GM12878 (cell line): ENCODE measurements at regions not wholly inside any gene's neighbourhood (a gene's known extent, or its start where the extent isn't known, plus 50 kb on each side); places are given as distances from the start of the nearest gene placed in this dataset.

Experiments
- ATAC-seq: fragments of 200-7000 bp; cut with Tn5 transposase; 3 replicates; pipeline ENCODE4 v1.9.1; 2020; ENCODE audit warnings: mild to moderate bottlenecking, moderate library complexity
- BruUV-seq: library from RNA; stranded (reverse); fragments of 400-500 nt; replicated peaks from 2 replicates; lab custom pipeline; 2021; lab: Mats Ljungman, UMichigan
- CTCF ChIA-PET: fragments of 300-600 bp; sonication (Branson Sonifier 250); formaldehyde crosslinking; extraction: SDS; loops from one replicate; lab custom pipeline; 2021; ENCODE audit warnings: inconsistent platforms; lab: Yijun Ruan, JAX
- POLR2A ChIA-PET: fragments of 350-600 bp; formaldehyde crosslinking; extraction: SDS; loops from one replicate; lab custom pipeline; 2021; ENCODE audit warnings: inconsistent platforms; lab: Charles Lee
- RAD21 ChIA-PET: fragments of 300-600 bp; sonication (Branson Sonifier 250); formaldehyde crosslinking; loops from one replicate; lab custom pipeline; 2023; ENCODE audit warnings: antibody characterized with exemption; ENCODE audit not compliant: unreplicated experiment; lab: Charles Lee
- SMC1A ChIA-PET: fragments of 300-600 bp; sonication (Branson Sonifier 250); formaldehyde crosslinking; loops from one replicate; lab custom pipeline; 2023; ENCODE audit not compliant: unreplicated experiment, uncharacterized antibody; lab: Charles Lee
- DNase-seq: peaks from one replicate; pipeline ENCODE4 v3.0.0-alpha.2; 2011; ENCODE audit warnings: low read depth, low spot score
- FAIRE-seq: peaks from 3 replicates; lab custom pipeline; 2011; peaks lifted over from hg19 to GRCh38; lab: Jason Lieb, UNC
- H2AFZ ChIP-seq: 2 replicates; pipeline ENCODE4 v1.6.0; 2011; ENCODE audit warnings: low read depth, low read length, control low read depth; ENCODE audit not compliant: control insufficient read depth
- H3K27ac ChIP-seq: 2 replicates; pipeline ENCODE4 v1.5.1; 2011; ENCODE audit warnings: control low read depth; ENCODE audit not compliant: control insufficient read depth, insufficient read depth
- H3K27me3 ChIP-seq, 2 experiments: replicated peaks in 1 of 2; 2 replicates each; pipeline versions ENCODE4 v1.6.0 to v1.6.1; 2011; ENCODE audit warnings: low read length in 1 of 2; ENCODE audit not compliant: control insufficient read depth in 2 of 2, insufficient read depth in 2 of 2
- H3K36me3 ChIP-seq, 2 experiments: 2 replicates each; pipeline ENCODE4 v1.5.1; 2011; ENCODE audit warnings: low read length in 1 of 2; ENCODE audit not compliant: control insufficient read depth in 2 of 2, insufficient read depth in 2 of 2
- H3K4me1 ChIP-seq: 2 replicates; pipeline ENCODE4 v1.6.1; 2011; ENCODE audit warnings: mild to moderate bottlenecking, low read length, moderate library complexity, mixed read lengths; ENCODE audit not compliant: control insufficient read depth, insufficient read depth
- H3K4me2 ChIP-seq: 2 replicates; pipeline ENCODE4 v1.6.0; 2011; ENCODE audit warnings: control low read depth; ENCODE audit not compliant: control insufficient read depth, insufficient read depth
- H3K4me3 ChIP-seq: fragments of 200-600 bp; sonication (generic); 2 replicates; pipeline ENCODE4 v1.5.1; 2016
- H3K79me2 ChIP-seq: 2 replicates; pipeline ENCODE4 v1.6.0; 2011; ENCODE audit warnings: low read length; ENCODE audit not compliant: control insufficient read depth, insufficient read depth
- H3K9ac ChIP-seq: 2 replicates; pipeline ENCODE4 v1.8.0; 2011; ENCODE audit warnings: low read length, control low read depth, mixed read lengths; ENCODE audit not compliant: control insufficient read depth, insufficient read depth
- H3K9me3 ChIP-seq: replicated peaks from 3 replicates; pipeline ENCODE4 v1.5.1; 2011; ENCODE audit warnings: mild to moderate bottlenecking, low read length; ENCODE audit not compliant: control insufficient read depth, insufficient read depth
- H4K20me1 ChIP-seq: 2 replicates; pipeline ENCODE4 v1.6.0; 2011; ENCODE audit not compliant: control insufficient read depth, insufficient read depth
- CBX3 ChIP-seq: fragments of 200-600 bp; sonication (generic); IDR thresholded peaks from 2 replicates; pipeline ENCODE4 v1.6.1; 2016; ENCODE audit warnings: low read depth, borderline replicate concordance
- CREM ChIP-seq: IDR thresholded peaks from 2 replicates; pipeline ENCODE4 v1.6.1; 2014; ENCODE audit warnings: antibody characterized with exemption, low read depth
- ETV6 ChIP-seq, 2 experiments: fragments of 450-650 bp in 1 of 2; IDR thresholded peaks in 1 of 2; conservative IDR thresholded peaks in 1 of 2; 2 replicates each; pipeline ENCODE4 v1.6.1; 2014; ENCODE audit warnings: antibody characterized with exemption in 1 of 2, borderline replicate concordance in 1 of 2, low read depth in 1 of 2, mild to moderate bottlenecking in 1 of 2, moderate library complexity in 1 of 2
- FOS ChIP-seq: IDR thresholded peaks from 3 replicates; pipeline ENCODE4 v1.6.1; 2011; ENCODE audit warnings: borderline replicate concordance; ENCODE audit not compliant: insufficient read length; ENCODE audit errors: extremely low read depth
- MEF2A ChIP-seq: IDR thresholded peaks from 2 replicates; pipeline ENCODE4 v1.6.1; 2011; ENCODE audit warnings: low read depth, mild to moderate bottlenecking, low read length, moderate library complexity; ENCODE audit not compliant: insufficient read depth
- NFYB ChIP-seq: IDR thresholded peaks from 2 replicates; pipeline ENCODE4 v1.6.1; 2011; ENCODE audit warnings: low read depth, mild to moderate bottlenecking, low read length, improper control_type of control experiment, moderate library complexity; ENCODE audit not compliant: insufficient read depth
- SIN3A ChIP-seq: IDR thresholded peaks from 2 replicates; pipeline ENCODE4 v1.6.1; 2012; ENCODE audit warnings: low read depth, low read length, improper control_type of control experiment
- STAT3 ChIP-seq: IDR thresholded peaks from 2 replicates; pipeline ENCODE4 v1.6.1; 2011; ENCODE audit warnings: low read depth, low read length, improper control_type of control experiment
- TARDBP ChIP-seq: IDR thresholded peaks from 2 replicates; pipeline ENCODE4 v1.6.1; 2016; ENCODE audit warnings: borderline replicate concordance
- ZNF217 ChIP-seq: fragments of 450-650 bp; IDR thresholded peaks from 2 replicates; pipeline ENCODE4 v1.6.1; 2017; ENCODE audit warnings: antibody characterized with exemption, mild to moderate bottlenecking
- ZNF24 ChIP-seq: fragments of 450-650 bp; IDR thresholded peaks from 2 replicates; pipeline ENCODE4 v1.6.1; 2017; ENCODE audit warnings: antibody characterized with exemption, mild to moderate bottlenecking
- ZNF274 ChIP-seq: IDR thresholded peaks from one replicate; pipeline ENCODE4 v1.8.0; 2011; ENCODE audit not compliant: insufficient read length, insufficient read depth
- ZNF622 ChIP-seq: fragments of 450-650 bp; IDR thresholded peaks from 2 replicates; pipeline ENCODE4 v1.6.1; 2017; ENCODE audit warnings: mild to moderate bottlenecking, inconsistent platforms
- ZSCAN29 ChIP-seq: fragments of 450-650 bp; IDR thresholded peaks from 2 replicates; pipeline ENCODE4 v1.6.1; 2017; ENCODE audit warnings: mild to moderate bottlenecking, moderate library complexity
- WGBS: methylation state at CpG from one replicate; pipeline ENCODE4 v1.1.6; 2016; ENCODE audit warnings: low lambda C conversion rate; ENCODE audit not compliant: insufficient replicate concordance, insufficient coverage; ENCODE audit errors: missing lambda C conversion rate; 5-methylcytosine and 5-hydroxymethylcytosine counted together
- in situ Hi-C: fragments of 300-500 bp; cut with MboI; formaldehyde crosslinking; loops from 9 replicates; pipeline ENCODE4 v1.14.3; 2018; ENCODE audit warnings: mixed read lengths
- intact Hi-C: fragments of 100-400 bp; cut with micrococcal nuclease; formaldehyde crosslinking; loops from one replicate; pipeline ENCODE4 v1.14.2; 2022; ENCODE audit not compliant: unreplicated experiment
- TF ChIP-seq, protein P1 (sequence below): IDR thresholded peaks from 2 replicates; pipeline ENCODE4 v1.6.1; 2012; ENCODE audit warnings: improper control_type of control experiment, low read depth, low read length; ENCODE audit not compliant: insufficient replicate concordance
- TF ChIP-seq, protein P2 (sequence below): IDR thresholded peaks from 2 replicates; pipeline ENCODE4 v1.6.1; 2011; ENCODE audit warnings: mild to moderate bottlenecking, low read depth, low read length, moderate library complexity; ENCODE audit not compliant: insufficient replicate concordance
- TF ChIP-seq, protein P3 (sequence below): fragments of 450-650 bp; conservative IDR thresholded peaks from 2 replicates; pipeline ENCODE4 v1.6.1; 2017; ENCODE audit warnings: mild to moderate bottlenecking, moderate library complexity

DNA sequence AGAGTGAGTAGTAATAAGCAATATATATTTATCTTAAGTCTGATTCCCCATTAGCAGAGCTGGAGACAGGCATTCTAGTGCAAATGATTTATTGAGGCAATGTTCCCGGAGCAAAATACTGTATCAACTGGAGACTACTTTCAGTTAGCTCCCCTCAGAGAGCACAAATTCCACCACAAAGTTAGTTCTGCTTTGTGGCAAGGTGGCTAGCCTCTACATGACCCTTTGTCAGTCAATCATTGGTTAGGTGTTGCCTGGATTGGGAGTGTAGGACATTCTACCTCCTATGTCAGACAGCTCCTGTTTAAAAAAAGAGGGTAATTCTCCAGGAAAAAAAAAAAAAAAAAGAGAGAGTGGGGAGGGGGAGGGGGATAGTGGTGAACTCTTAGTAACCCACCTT, 402.2 kb downstream of the NR4A2 start (continued):
- TF ChIP-seq, protein P1, sequence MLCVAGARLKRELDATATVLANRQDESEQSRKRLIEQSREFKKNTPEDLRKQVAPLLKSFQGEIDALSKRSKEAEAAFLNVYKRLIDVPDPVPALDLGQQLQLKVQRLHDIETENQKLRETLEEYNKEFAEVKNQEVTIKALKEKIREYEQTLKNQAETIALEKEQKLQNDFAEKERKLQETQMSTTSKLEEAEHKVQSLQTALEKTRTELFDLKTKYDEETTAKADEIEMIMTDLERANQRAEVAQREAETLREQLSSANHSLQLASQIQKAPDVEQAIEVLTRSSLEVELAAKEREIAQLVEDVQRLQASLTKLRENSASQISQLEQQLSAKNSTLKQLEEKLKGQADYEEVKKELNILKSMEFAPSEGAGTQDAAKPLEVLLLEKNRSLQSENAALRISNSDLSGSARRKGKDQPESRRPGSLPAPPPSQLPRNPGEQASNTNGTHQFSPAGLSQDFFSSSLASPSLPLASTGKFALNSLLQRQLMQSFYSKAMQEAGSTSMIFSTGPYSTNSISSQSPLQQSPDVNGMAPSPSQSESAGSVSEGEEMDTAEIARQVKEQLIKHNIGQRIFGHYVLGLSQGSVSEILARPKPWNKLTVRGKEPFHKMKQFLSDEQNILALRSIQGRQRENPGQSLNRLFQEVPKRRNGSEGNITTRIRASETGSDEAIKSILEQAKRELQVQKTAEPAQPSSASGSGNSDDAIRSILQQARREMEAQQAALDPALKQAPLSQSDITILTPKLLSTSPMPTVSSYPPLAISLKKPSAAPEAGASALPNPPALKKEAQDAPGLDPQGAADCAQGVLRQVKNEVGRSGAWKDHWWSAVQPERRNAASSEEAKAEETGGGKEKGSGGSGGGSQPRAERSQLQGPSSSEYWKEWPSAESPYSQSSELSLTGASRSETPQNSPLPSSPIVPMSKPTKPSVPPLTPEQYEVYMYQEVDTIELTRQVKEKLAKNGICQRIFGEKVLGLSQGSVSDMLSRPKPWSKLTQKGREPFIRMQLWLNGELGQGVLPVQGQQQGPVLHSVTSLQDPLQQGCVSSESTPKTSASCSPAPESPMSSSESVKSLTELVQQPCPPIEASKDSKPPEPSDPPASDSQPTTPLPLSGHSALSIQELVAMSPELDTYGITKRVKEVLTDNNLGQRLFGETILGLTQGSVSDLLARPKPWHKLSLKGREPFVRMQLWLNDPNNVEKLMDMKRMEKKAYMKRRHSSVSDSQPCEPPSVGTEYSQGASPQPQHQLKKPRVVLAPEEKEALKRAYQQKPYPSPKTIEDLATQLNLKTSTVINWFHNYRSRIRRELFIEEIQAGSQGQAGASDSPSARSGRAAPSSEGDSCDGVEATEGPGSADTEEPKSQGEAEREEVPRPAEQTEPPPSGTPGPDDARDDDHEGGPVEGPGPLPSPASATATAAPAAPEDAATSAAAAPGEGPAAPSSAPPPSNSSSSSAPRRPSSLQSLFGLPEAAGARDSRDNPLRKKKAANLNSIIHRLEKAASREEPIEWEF, result no peak
- TF ChIP-seq ZSCAN29 (no peak), FOS (no peak)

DNA sequence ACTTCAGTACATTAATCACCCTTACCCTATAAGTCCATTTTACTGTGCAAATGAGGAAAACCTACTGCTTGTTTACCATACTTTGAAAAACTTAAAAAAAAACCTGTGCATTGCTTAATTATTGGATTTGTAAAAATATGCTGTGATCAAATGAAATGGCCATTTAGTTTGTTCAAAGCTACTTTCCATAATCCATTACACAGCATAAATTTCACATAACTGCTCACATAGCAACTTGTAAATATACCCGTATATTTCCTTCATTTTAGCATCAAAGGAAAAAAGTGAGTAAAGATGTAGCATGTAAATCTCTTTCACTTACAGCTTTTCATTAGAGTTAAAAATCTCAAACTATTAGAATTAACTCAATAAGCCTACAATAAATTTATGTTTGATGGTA, 415.1 kb downstream of the NR4A2 start:
- DNase-seq (no peak), FAIRE-seq (no peak), ATAC-seq (no peak)
- no peaks in the 10 kb centered on the region for H3K4me1 ChIP-seq
- H4K20me1 ChIP-seq, result no peaks in the 10 kb centered on the region
- 7% methylated on average over 1 of the region's 1 CpG for WGBS
- CTCF ChIA-PET, result no interaction called here
- no peaks in the 10 kb centered on the region for H3K36me3 ChIP-seq
- no TSS peak for BruUV-seq
- no peak overlapping the region for H2AFZ ChIP-seq
- H3K27me3 ChIP-seq, result no peaks in the 10 kb centered on the region
- RAD21 ChIA-PET, result no interaction called here
- H3K27ac ChIP-seq, result no peak overlapping the region
- intact Hi-C loops, result no loop called here
- H3K9me3 ChIP-seq, result no peaks in the 10 kb centered on the region
- in situ Hi-C loops, result no loop called here
- H3K4me2 ChIP-seq, result no peak overlapping the region
- no peak overlapping the region for H3K9ac ChIP-seq
- SMC1A ChIA-PET, result no interaction called here
- POLR2A ChIA-PET, result no interaction called here
- no peak overlapping the region for H3K4me3 ChIP-seq
- no peaks in the 10 kb centered on the region for H3K79me2 ChIP-seq
- TF ChIP-seq ZNF622 (no peak), TARDBP (no peak), ETV6 (conservative IDR thresholded peaks at IDR 0.05 in 1 of 2, IDR thresholded peaks at IDR 0.05 in 1 of 2; ENCODE audit: borderline replicate concordance in 1 of 2, low read depth in 1 of 2) (no peak), CREM (no peak), MEF2A (no peak), ZNF24 (no peak), SIN3A (no peak), CBX3 (no peak), ZNF217 (no peak), NFYB (no peak), STAT3 (no peak), ZNF274 (no peak)
- TF ChIP-seq, protein P2, sequence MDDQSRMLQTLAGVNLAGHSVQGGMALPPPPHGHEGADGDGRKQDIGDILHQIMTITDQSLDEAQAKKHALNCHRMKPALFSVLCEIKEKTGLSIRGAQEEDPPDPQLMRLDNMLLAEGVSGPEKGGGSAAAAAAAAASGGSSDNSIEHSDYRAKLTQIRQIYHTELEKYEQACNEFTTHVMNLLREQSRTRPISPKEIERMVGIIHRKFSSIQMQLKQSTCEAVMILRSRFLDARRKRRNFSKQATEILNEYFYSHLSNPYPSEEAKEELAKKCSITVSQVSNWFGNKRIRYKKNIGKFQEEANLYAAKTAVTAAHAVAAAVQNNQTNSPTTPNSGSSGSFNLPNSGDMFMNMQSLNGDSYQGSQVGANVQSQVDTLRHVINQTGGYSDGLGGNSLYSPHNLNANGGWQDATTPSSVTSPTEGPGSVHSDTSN, result no peak
- TF ChIP-seq, protein P3, sequence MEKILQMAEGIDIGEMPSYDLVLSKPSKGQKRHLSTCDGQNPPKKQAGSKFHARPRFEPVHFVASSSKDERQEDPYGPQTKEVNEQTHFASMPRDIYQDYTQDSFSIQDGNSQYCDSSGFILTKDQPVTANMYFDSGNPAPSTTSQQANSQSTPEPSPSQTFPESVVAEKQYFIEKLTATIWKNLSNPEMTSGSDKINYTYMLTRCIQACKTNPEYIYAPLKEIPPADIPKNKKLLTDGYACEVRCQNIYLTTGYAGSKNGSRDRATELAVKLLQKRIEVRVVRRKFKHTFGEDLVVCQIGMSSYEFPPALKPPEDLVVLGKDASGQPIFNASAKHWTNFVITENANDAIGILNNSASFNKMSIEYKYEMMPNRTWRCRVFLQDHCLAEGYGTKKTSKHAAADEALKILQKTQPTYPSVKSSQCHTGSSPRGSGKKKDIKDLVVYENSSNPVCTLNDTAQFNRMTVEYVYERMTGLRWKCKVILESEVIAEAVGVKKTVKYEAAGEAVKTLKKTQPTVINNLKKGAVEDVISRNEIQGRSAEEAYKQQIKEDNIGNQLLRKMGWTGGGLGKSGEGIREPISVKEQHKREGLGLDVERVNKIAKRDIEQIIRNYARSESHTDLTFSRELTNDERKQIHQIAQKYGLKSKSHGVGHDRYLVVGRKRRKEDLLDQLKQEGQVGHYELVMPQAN, result no peak
